Epithelial cell of esophagus (primary cell): ENCODE measurements at regions not wholly inside any gene's neighbourhood (a gene's known extent, or its start where the extent isn't known, plus 50 kb on each side); places are given as distances from the start of the nearest gene placed in this dataset.
"Not testable (repeated sequence)": the region's sequence is repeated elsewhere in the genome, so short reads cannot be mapped to it uniquely, and the experiment has no call there.

Source experiments
- DNase-seq: peaks from one replicate; pipeline ENCODE4 v3.0.0; 2010; ENCODE audit warnings: low read depth
- H3K4me3 ChIP-seq: 2 replicates; pipeline ENCODE4 v1.5.1; 2011; ENCODE audit warnings: mild to moderate bottlenecking, low read length, control low read depth
- CTCF ChIP-seq: IDR thresholded peaks from 2 replicates; pipeline ENCODE4 v1.5.1; 2011; ENCODE audit warnings: low read depth, mild to moderate bottlenecking, low read length, control low read depth, inconsistent platforms; ENCODE audit not compliant: insufficient read depth; ENCODE audit errors: missing control alignments

GRCh38 chrX:42384956-42385355, 393.0 kb downstream of the PPP1R2C start:
- no peak for TF ChIP-seq CTCF
- DNase-seq = peak; percentile 47
- H3K4me3 ChIP-seq = no peak overlapping the region

GRCh38 chrX:42378857-42379256, 399.1 kb downstream of the PPP1R2C start:
- no peak for TF ChIP-seq CTCF
- no peak for DNase-seq
- H3K4me3 ChIP-seq = no peak overlapping the region

- DNase-seq = no peak
- TF ChIP-seq CTCF = no peak
- no peak overlapping the region for H3K4me3 ChIP-seq
These were observed 402.9 kb downstream of the PPP1R2C start for GRCh38 chrX:42375086-42375485.

- no peak for TF ChIP-seq CTCF
- H3K4me3 ChIP-seq = no peak overlapping the region
- no peak for DNase-seq
These were observed 411.8 kb downstream of the PPP1R2C start for GRCh38 chrX:42366181-42366580.

- no peak for TF ChIP-seq CTCF
- DNase-seq = no peak
- H3K4me3 ChIP-seq = no peak overlapping the region
These were observed 415.7 kb downstream of the PPP1R2C start for GRCh38 chrX:42362219-42362618.

GRCh38 chrX:42342981-42343380, 419.6 kb upstream of the CASK start:
- not testable (repeated sequence) for H3K4me3 ChIP-seq, DNase-seq
